Upper lobe of left lung (tissue), 4 donors: ENCODE measurements at regions not wholly inside any gene's neighbourhood (a gene's known extent, or its start where the extent isn't known, plus 50 kb on each side); places are given as distances from the start of the nearest gene placed in this dataset.

Experiments used
- EP300 ChIP-seq, 4 donors: sonication (generic); formaldehyde crosslinking; IDR thresholded peaks; one replicate each; pipeline ENCODE4 v1.5.1; 2017; ENCODE audit warnings: antibody characterized with exemption in 4 of 4, control low read depth in 2 of 4
- POLR2A ChIP-seq, 4 donors: fragments of 450-650 bp; IDR thresholded peaks; one replicate each; pipeline ENCODE4 v1.5.1; 2016 to 2017; ENCODE audit warnings: antibody characterized with exemption in 4 of 4, mild to moderate bottlenecking in 2 of 4
- POLR2AphosphoS5 ChIP-seq, 2 donors: sonication (generic); formaldehyde crosslinking; IDR thresholded peaks; one replicate each; pipeline ENCODE4 v1.5.1; 2017; ENCODE audit warnings: antibody characterized with exemption in 2 of 2
- TF ChIP-seq, protein P1 (sequence below), 6 experiments: fragments of 450-650 bp in 4 of 6; fragments of 200-600 bp in 2 of 6; sonication (generic) in 2 of 6; IDR thresholded peaks; one replicate each; pipeline ENCODE4 v1.5.1; 2016 to 2019; ENCODE audit warnings: antibody characterized with exemption in 6 of 6

DNA sequence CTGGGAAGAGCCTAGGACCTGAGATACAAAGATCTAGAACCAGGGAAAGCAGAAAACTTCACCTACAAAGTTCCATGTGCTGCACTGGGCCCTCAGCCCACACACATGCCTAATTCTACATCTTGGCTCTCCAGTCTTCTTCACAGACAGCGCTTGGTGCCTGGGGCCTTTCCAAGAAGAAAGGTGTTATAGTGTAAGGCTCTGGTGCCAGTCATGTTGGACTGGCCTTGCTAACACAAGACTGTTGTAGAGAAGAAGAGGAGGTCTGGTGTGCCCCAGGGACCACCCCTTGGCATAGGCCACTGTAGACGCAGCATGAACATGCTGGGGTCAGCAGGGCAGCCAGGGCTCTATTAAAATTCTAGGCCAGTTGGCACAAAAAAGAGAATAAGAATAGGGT is 226.2 kb upstream of the CTNNB1 start:
- TF ChIP-seq, protein P1, sequence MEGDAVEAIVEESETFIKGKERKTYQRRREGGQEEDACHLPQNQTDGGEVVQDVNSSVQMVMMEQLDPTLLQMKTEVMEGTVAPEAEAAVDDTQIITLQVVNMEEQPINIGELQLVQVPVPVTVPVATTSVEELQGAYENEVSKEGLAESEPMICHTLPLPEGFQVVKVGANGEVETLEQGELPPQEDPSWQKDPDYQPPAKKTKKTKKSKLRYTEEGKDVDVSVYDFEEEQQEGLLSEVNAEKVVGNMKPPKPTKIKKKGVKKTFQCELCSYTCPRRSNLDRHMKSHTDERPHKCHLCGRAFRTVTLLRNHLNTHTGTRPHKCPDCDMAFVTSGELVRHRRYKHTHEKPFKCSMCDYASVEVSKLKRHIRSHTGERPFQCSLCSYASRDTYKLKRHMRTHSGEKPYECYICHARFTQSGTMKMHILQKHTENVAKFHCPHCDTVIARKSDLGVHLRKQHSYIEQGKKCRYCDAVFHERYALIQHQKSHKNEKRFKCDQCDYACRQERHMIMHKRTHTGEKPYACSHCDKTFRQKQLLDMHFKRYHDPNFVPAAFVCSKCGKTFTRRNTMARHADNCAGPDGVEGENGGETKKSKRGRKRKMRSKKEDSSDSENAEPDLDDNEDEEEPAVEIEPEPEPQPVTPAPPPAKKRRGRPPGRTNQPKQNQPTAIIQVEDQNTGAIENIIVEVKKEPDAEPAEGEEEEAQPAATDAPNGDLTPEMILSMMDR (IDR thresholded peaks at IDR 0.05): no peak
- no peak for TF ChIP-seq POLR2A (IDR thresholded peaks at IDR 0.05)
- TF ChIP-seq POLR2AphosphoS5 (IDR thresholded peaks at IDR 0.05): no peak
- no peak for TF ChIP-seq EP300 (IDR thresholded peaks at IDR 0.05)
